Spleen (tissue), 7 donors: ENCODE measurements at regions not wholly inside any gene's neighbourhood (a gene's known extent, or its start where the extent isn't known, plus 50 kb on each side); places are given as distances from the start of the nearest gene placed in this dataset.

Experiments used
- POLR2A ChIP-seq, 3 donors: fragments of 450-650 bp; IDR thresholded peaks; one replicate each; pipeline ENCODE4 v1.5.1; 2017; ENCODE audit warnings: antibody characterized with exemption in 3 of 3, mild to moderate bottlenecking in 1 of 3
- POLR2AphosphoS5 ChIP-seq, 3 donors: sonication (generic); formaldehyde crosslinking; IDR thresholded peaks; one replicate each; pipeline ENCODE4 v1.5.1; 2017; ENCODE audit warnings: antibody characterized with exemption in 3 of 3
- TF ChIP-seq, protein P1 (sequence below), 11 experiments: fragments of 200-600 bp in 7 of 11; fragments of 450-650 bp in 4 of 11; sonication (generic) in 4 of 11; IDR thresholded peaks in 8 of 11; conservative IDR thresholded peaks in 3 of 11; 1 replicate in 7 of 11; 2 replicates in 4 of 11; pipeline versions ENCODE4 v1.4.0 to v1.8.0; 2016 to 2021; ENCODE audit warnings: antibody characterized with exemption in 11 of 11, inconsistent platforms in 4 of 11, mild to moderate bottlenecking in 1 of 11
- donor health status: DM: no; HTN: no; CAD: no; lungs with moderate emphysema.
- donor health status: DM: no; HTN: no; CAD: no.
- donor health status: DM: no; HTN: no; CAD: no.

DNA sequence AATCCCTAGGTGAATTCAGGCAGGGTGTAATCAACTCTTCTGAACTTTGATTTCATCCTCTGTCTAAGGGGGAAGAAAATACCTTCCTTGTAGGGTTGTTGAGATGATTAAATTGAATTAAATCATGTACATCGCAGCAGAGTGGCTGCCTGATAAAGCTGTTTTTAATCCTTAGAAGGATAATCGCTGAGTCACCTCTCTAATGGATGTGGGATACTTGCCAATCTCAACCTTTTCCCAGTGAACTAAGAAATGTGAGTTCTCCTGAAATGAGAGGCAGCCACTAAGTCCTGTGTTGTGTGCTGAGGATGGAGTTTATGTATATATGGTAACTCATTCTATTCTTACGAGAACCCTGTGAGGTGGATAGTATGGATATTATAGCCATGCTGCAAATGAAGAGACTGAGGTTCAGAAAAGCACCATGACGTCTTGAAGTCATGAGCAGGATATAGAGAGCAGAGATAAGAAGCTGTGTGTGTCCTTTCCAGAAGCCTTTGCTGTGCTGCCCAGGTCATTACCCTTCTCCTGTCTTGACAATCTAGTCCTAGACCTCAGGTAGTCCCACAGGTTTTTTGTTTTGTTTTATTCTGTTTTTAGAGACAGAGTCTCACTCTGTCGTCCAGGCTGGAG is 93.3 kb downstream of the HNRNPLL start:
- no peak for TF ChIP-seq POLR2A (IDR thresholded peaks at IDR 0.05)
- TF ChIP-seq, protein P1, sequence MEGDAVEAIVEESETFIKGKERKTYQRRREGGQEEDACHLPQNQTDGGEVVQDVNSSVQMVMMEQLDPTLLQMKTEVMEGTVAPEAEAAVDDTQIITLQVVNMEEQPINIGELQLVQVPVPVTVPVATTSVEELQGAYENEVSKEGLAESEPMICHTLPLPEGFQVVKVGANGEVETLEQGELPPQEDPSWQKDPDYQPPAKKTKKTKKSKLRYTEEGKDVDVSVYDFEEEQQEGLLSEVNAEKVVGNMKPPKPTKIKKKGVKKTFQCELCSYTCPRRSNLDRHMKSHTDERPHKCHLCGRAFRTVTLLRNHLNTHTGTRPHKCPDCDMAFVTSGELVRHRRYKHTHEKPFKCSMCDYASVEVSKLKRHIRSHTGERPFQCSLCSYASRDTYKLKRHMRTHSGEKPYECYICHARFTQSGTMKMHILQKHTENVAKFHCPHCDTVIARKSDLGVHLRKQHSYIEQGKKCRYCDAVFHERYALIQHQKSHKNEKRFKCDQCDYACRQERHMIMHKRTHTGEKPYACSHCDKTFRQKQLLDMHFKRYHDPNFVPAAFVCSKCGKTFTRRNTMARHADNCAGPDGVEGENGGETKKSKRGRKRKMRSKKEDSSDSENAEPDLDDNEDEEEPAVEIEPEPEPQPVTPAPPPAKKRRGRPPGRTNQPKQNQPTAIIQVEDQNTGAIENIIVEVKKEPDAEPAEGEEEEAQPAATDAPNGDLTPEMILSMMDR (IDR thresholded peaks at IDR 0.05 in 8 of 11, conservative IDR thresholded peaks at IDR 0.05 in 3 of 11), result no peak
- TF ChIP-seq POLR2AphosphoS5 (IDR thresholded peaks at IDR 0.05), result no peak
